HEK293 (cell line): ENCODE measurements at regions not wholly inside any gene's neighbourhood (a gene's known extent, or its start where the extent isn't known, plus 50 kb on each side); places are given as distances from the start of the nearest gene placed in this dataset.

Source experiments
- CTCF ChIA-PET: fragments of 350-600 bp; formaldehyde crosslinking; extraction: SDS; loops from one replicate; lab custom pipeline; 2021; ENCODE audit warnings: antibody characterized with exemption; lab: Yijun Ruan, JAX
- POLR2A ChIA-PET: fragments of 300-600 bp; formaldehyde crosslinking; extraction: SDS; loops from one replicate; lab custom pipeline; 2020; ENCODE audit warnings: antibody characterized with exemption, inconsistent platforms; lab: Yijun Ruan, JAX
- H3K27ac ChIP-seq: fragments of 200-500 bp; sonication (Bioruptor generic); 2 replicates; pipeline ENCODE4 v1.5.1; 2014; ENCODE audit warnings: low read depth, low read length, control low read depth, inconsistent platforms; ENCODE audit errors: extremely low read depth
- H3K36me3 ChIP-seq, 2 experiments: fragments of 200-500 bp in 1 of 2; sonication (Bioruptor generic) in 1 of 2; 1 replicate in 1 of 2; 2 replicates in 1 of 2; pipeline ENCODE4 v1.5.1; 2014 to 2017; ENCODE audit warnings: inconsistent platforms in 2 of 2, low read length in 2 of 2; ENCODE audit not compliant: control insufficient read depth in 2 of 2, insufficient read depth in 1 of 2
- H3K4me1 ChIP-seq: fragments of 200-500 bp; sonication (Bioruptor generic); 2 replicates; pipeline ENCODE4 v1.5.1; 2014; ENCODE audit warnings: mild to moderate bottlenecking, low read length, inconsistent platforms; ENCODE audit not compliant: control insufficient read depth, insufficient read depth
- H3K4me3 ChIP-seq: 2 replicates; pipeline ENCODE4 v1.5.1; 2011; ENCODE audit warnings: low read depth, mild to moderate bottlenecking, control low read depth, low read length, moderate library complexity
- H3K9me3 ChIP-seq: fragments of 200-500 bp; sonication (Bioruptor generic); 2 replicates; pipeline ENCODE4 v1.5.1; 2014; ENCODE audit warnings: low read depth, low read length, inconsistent platforms; ENCODE audit not compliant: control insufficient read depth, insufficient read depth
- ELK4 ChIP-seq: IDR thresholded peaks from 2 replicates; pipeline ENCODE4 v1.6.1; 2011; ENCODE audit warnings: mild to moderate bottlenecking, low read depth, low read length, borderline replicate concordance
- MEIS1 ChIP-seq: sonication (generic); formaldehyde crosslinking; IDR thresholded peaks from 2 replicates; pipeline ENCODE4 v1.8.1; 2022; ENCODE audit warnings: missing genetic modification reagents, mild to moderate bottlenecking, borderline replicate concordance
- PRDM6 ChIP-seq: fragments of 450-650 bp; formaldehyde crosslinking; IDR thresholded peaks from 2 replicates; pipeline ENCODE4 v1.5.1; 2017; ENCODE audit warnings: missing biosample characterization, missing genetic modification characterization
- SALL2 ChIP-seq: fragments of 450-650 bp; formaldehyde crosslinking; IDR thresholded peaks from 2 replicates; pipeline ENCODE4 v1.5.0; 2017; ENCODE audit warnings: missing biosample characterization, mild to moderate bottlenecking, missing genetic modification characterization, borderline replicate concordance
- TCF7L2 ChIP-seq: IDR thresholded peaks from 2 replicates; pipeline ENCODE4 v1.6.1; 2011; ENCODE audit warnings: low read depth, mild to moderate bottlenecking, inconsistent platforms, low read length, moderate library complexity, borderline replicate concordance
- ZEB2 ChIP-seq: fragments of 450-650 bp; formaldehyde crosslinking; IDR thresholded peaks from 2 replicates; pipeline ENCODE4 v1.5.1; 2016; ENCODE audit warnings: missing biosample characterization, missing genetic modification characterization
- ZNF112 ChIP-seq: fragments of 450-650 bp; formaldehyde crosslinking; IDR thresholded peaks from 2 replicates; pipeline ENCODE4 v1.5.0; 2017; ENCODE audit warnings: missing biosample characterization, missing genetic modification characterization
- ZNF133 ChIP-seq: fragments of 450-650 bp; formaldehyde crosslinking; IDR thresholded peaks from 2 replicates; pipeline ENCODE4 v1.5.1; 2016; ENCODE audit warnings: missing biosample characterization, missing genetic modification characterization
- ZNF280C ChIP-seq: fragments of 450-650 bp; formaldehyde crosslinking; IDR thresholded peaks from 2 replicates; pipeline ENCODE4 v1.5.1; 2016; ENCODE audit warnings: missing biosample characterization, missing genetic modification characterization
- ZNF302 ChIP-seq: fragments of 450-650 bp; formaldehyde crosslinking; IDR thresholded peaks from 2 replicates; pipeline ENCODE4 v1.5.1; 2016; ENCODE audit warnings: missing biosample characterization, missing genetic modification characterization, low read depth
- ZNF335 ChIP-seq: fragments of 450-650 bp; formaldehyde crosslinking; conservative IDR thresholded peaks from 2 replicates; pipeline ENCODE4 v1.5.1; 2016; ENCODE audit warnings: missing biosample characterization, missing genetic modification characterization
- ZNF561 ChIP-seq: fragments of 450-650 bp; IDR thresholded peaks from 2 replicates; pipeline ENCODE4 v1.5.1; 2018; ENCODE audit warnings: missing biosample characterization, missing genetic modification characterization, borderline replicate concordance
- ZNF600 ChIP-seq: fragments of 450-650 bp; formaldehyde crosslinking; IDR thresholded peaks from 2 replicates; pipeline ENCODE4 v1.5.1; 2016; ENCODE audit warnings: missing biosample characterization, missing genetic modification characterization
- ZNF654 ChIP-seq: fragments of 450-650 bp; formaldehyde crosslinking; IDR thresholded peaks from 2 replicates; pipeline ENCODE4 v1.5.1; 2016; ENCODE audit warnings: low read depth, missing biosample characterization, missing genetic modification characterization
- ZNF76 ChIP-seq: fragments of 450-650 bp; formaldehyde crosslinking; IDR thresholded peaks from 2 replicates; pipeline ENCODE4; 2016; ENCODE audit warnings: low read depth, missing biosample characterization, missing genetic modification characterization, borderline replicate concordance
- ZNF776 ChIP-seq: fragments of 450-650 bp; formaldehyde crosslinking; IDR thresholded peaks from 2 replicates; pipeline ENCODE4 v1.5.0; 2017; ENCODE audit warnings: missing biosample characterization, missing genetic modification characterization, borderline replicate concordance
- ZNF791 ChIP-seq: fragments of 450-650 bp; formaldehyde crosslinking; IDR thresholded peaks from 2 replicates; pipeline ENCODE4 v1.5.1; 2016; ENCODE audit warnings: missing biosample characterization, missing genetic modification characterization
- ZSCAN23 ChIP-seq: fragments of 450-650 bp; formaldehyde crosslinking; IDR thresholded peaks from 2 replicates; pipeline ENCODE4 v1.5.1; 2016; ENCODE audit warnings: missing biosample characterization, missing genetic modification characterization
- ZSCAN4 ChIP-seq: fragments of 450-650 bp; formaldehyde crosslinking; IDR thresholded peaks from 2 replicates; pipeline ENCODE4 v1.5.1; 2017; ENCODE audit warnings: missing biosample characterization, missing genetic modification characterization
- TF ChIP-seq, protein P1 (sequence below): fragments of 450-650 bp; formaldehyde crosslinking; IDR thresholded peaks from 2 replicates; pipeline ENCODE4 v1.5.1; 2016; ENCODE audit warnings: missing biosample characterization, missing genetic modification characterization
- TF ChIP-seq, protein P2 (sequence below): fragments of 450-650 bp; formaldehyde crosslinking; IDR thresholded peaks from 2 replicates; pipeline ENCODE4 v1.5.1; 2016; ENCODE audit warnings: missing biosample characterization, missing genetic modification characterization

DNA sequence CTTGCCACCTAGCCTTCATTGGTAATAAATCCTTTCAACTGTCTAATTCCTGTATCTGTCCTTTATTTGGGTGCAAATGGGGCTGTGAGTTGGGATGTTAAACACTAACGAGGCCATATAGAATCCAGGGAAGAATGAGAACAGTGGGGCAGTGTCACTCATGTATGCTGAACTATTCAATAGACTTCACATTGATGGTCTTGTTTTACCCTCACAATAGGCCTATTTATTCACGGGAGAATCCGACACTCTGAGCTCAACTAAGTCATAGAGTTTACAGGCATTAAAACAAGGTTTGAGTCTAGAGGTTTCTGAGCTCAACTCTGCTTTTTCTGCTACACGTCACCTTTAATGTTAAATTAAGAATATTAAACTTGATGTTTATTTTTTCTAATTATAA, 421.6 kb downstream of the SOX11 start (continued):
- TF ChIP-seq ZEB2 (no peak), ZNF600 (tag by site-specific recombination) (no peak), ZNF133 (tag by site-specific recombination) (no peak), ZNF791 (tag by site-specific recombination) (no peak), ZSCAN23 (tag by site-specific recombination) (no peak), ELK4 (no peak)
- TF ChIP-seq, protein P1, sequence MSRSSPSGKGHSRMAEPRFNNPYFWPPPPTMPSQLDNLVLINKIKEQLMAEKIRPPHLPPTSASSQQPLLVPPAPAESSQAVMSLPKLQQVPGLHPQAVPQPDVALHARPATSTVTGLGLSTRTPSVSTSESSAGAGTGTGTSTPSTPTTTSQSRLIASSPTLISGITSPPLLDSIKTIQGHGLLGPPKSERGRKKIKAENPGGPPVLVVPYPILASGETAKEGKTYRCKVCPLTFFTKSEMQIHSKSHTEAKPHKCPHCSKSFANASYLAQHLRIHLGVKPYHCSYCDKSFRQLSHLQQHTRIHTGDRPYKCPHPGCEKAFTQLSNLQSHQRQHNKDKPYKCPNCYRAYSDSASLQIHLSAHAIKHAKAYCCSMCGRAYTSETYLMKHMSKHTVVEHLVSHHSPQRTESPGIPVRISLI (tag by site-specific recombination): no peak
- TF ChIP-seq, protein P2, sequence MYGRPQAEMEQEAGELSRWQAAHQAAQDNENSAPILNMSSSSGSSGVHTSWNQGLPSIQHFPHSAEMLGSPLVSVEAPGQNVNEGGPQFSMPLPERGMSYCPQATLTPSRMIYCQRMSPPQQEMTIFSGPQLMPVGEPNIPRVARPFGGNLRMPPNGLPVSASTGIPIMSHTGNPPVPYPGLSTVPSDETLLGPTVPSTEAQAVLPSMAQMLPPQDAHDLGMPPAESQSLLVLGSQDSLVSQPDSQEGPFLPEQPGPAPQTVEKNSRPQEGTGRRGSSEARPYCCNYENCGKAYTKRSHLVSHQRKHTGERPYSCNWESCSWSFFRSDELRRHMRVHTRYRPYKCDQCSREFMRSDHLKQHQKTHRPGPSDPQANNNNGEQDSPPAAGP (tag by site-specific recombination): no peak

DNA sequence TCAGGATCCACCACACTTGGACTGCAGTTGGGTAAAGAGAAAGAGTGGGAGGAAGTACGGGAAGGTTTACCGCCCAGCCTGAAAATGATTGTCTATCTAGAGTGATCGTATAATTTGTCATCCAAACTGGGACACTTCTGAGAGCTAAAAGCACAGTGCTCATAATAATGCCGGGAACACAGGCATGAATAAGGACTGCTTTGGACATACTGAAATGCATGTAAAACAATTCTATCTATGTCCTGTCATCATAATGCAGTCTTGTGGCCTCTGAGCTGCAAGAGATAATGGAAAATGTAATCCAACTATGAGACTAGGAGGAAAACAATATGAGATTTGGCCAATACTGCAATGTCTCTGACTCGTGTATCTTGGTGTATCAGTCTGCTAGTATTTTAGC, 435.5 kb downstream of the SOX11 start:
- CTCF ChIA-PET: no interaction called here
- Histone ChIP-seq H3K36me3 (no peaks in the 10 kb centered on the region), H3K4me1 (no peaks in the 10 kb centered on the region), H3K9me3 (no peaks in the 10 kb centered on the region), H3K27ac (no peak overlapping the region)
- TF ChIP-seq, protein P1 (tag by site-specific recombination): no peak
- TF ChIP-seq, all 188 proteins: peak for 0
- no peak overlapping the region for H3K4me3 ChIP-seq
- POLR2A ChIA-PET: no interaction called here

DNA sequence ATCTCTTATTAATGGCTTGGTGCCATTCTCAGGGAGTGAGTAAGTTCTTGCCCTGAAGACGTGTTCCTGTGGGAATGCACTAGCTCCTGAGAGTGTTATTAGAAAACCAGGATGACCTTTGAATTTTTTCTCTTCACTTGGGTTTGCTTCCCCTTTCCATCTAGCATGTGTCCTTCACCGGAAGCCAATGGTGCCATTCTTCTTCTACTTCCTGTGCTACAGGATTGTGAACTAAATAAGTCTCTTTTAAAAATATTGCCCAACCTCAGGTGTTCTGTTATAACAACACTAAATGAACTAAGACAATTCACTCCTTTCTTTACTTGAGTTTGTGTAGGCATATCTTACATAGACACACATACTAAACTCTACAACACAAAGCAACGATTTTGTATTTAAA, 447.0 kb downstream of the SOX11 start:
- TF ChIP-seq ZNF112 (tag by site-specific recombination) (no peak), ZNF302 (tag by site-specific recombination) (no peak), ZNF561 (no peak), ZNF776 (tag by site-specific recombination) (no peak), SALL2 (tag by site-specific recombination) (no peak)
- no peaks in the 10 kb centered on the region for H3K36me3 ChIP-seq
- POLR2A ChIA-PET: no interaction called here

GRCh38 chr2:6139916-6140315, 447.7 kb downstream of the SOX11 start:
- ChIA-PET POLR2A (no interaction called here), CTCF (no interaction called here)
- Histone ChIP-seq H3K4me3 (no peak overlapping the region), H3K27ac (no peak overlapping the region), H3K4me1 (no peaks in the 10 kb centered on the region), H3K9me3 (no peaks in the 10 kb centered on the region), H3K36me3 (no peaks in the 10 kb centered on the region)
- TF ChIP-seq ZSCAN4 (tag by site-specific recombination): no peak
- no peak for TF ChIP-seq TCF7L2
- TF ChIP-seq ZNF335: no peak
- TF ChIP-seq PRDM6 (tag by site-specific recombination): no peak
- TF ChIP-seq ZNF76 (tag by site-specific recombination): no peak
- no peak for TF ChIP-seq ZNF280C (tag by site-specific recombination)
- TF ChIP-seq ZNF654 (tag by site-specific recombination): no peak
- TF ChIP-seq ZEB2: no peak
- TF ChIP-seq MEIS1: no peak

More for the DNA sequence above, 447.0 kb downstream of the SOX11 start:
- Histone ChIP-seq H3K4me3 (no peak overlapping the region), H3K27ac (no peak overlapping the region), H3K9me3 (no peaks in the 10 kb centered on the region), H3K4me1 (no peaks in the 10 kb centered on the region)
- CTCF ChIA-PET: no interaction called here
